ENCODE measurements at regions not wholly inside any gene's neighbourhood (a gene's known extent, or its start where the extent isn't known, plus 50 kb on each side); places are given as distances from the start of the nearest gene placed in this dataset.

DNA sequence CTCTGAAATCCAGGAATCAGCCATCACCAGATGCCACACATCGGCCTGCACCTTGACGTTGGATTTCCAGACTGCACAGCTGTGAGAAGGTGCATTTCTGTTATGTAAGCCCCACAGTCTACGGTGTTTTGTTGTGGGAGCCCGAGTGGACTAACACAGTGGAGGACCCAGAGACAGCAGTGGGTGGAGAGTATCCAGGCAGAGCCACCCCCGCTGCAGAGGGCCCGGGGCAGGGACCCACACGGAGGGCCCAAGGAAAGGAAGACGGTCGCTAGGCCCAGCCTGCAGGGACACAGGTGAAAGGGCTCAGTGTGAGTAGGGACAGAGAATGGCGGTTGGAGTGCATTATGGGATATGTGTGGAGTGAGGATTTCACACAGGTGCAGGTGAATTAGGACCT lies 288.3 kb upstream of the AJAP1 start:
- TF ChIP-seq, protein P1, sequence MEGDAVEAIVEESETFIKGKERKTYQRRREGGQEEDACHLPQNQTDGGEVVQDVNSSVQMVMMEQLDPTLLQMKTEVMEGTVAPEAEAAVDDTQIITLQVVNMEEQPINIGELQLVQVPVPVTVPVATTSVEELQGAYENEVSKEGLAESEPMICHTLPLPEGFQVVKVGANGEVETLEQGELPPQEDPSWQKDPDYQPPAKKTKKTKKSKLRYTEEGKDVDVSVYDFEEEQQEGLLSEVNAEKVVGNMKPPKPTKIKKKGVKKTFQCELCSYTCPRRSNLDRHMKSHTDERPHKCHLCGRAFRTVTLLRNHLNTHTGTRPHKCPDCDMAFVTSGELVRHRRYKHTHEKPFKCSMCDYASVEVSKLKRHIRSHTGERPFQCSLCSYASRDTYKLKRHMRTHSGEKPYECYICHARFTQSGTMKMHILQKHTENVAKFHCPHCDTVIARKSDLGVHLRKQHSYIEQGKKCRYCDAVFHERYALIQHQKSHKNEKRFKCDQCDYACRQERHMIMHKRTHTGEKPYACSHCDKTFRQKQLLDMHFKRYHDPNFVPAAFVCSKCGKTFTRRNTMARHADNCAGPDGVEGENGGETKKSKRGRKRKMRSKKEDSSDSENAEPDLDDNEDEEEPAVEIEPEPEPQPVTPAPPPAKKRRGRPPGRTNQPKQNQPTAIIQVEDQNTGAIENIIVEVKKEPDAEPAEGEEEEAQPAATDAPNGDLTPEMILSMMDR (IDR thresholded peaks at IDR 0.05) = no peak
- no peak for TF ChIP-seq POLR2A (IDR thresholded peaks at IDR 0.05)

Measured in right lobe of liver (tissue), 4 donors.